K562 (cell line): ENCODE measurements at regions not wholly inside any gene's neighbourhood (a gene's known extent, or its start where the extent isn't known, plus 50 kb on each side); places are given as distances from the start of the nearest gene placed in this dataset.

ENCODE experiments used
- ELF4 ChIP-seq: fragments of 450-650 bp; formaldehyde crosslinking; IDR thresholded peaks from 2 replicates; pipeline ENCODE4 v1.4.0; 2022; ENCODE audit warnings: missing genetic modification characterization
- NFRKB ChIP-seq: fragments of 450-650 bp; IDR thresholded peaks from 2 replicates; pipeline ENCODE4 v1.6.1; 2016; ENCODE audit warnings: low read depth
- POLR2AphosphoS5 ChIP-seq: IDR thresholded peaks from 2 replicates; pipeline ENCODE4 v1.6.1; 2011; ENCODE audit warnings: mild to moderate bottlenecking, low read depth, low read length, moderate library complexity; ENCODE audit not compliant: control insufficient read depth, insufficient read depth
- ZBTB2 ChIP-seq: fragments of 450-650 bp; IDR thresholded peaks from 2 replicates; pipeline ENCODE4 v1.6.1; 2016; ENCODE audit warnings: antibody characterized with exemption
- ZNF561 ChIP-seq: fragments of 450-650 bp; formaldehyde crosslinking; conservative IDR thresholded peaks from 2 replicates; pipeline ENCODE4 v1.4.0; 2020; ENCODE audit warnings: mild to moderate bottlenecking, moderate library complexity

GRCh38 chr18:24763765-24764513, 303.5 kb downstream of the HRH4 start:
- TF ChIP-seq ZNF561 (CRISPR knock-in tag) = no peak
- TF ChIP-seq ELF4 (CRISPR knock-in tag) = no peak
- TF ChIP-seq ZBTB2 = no peak
- no peak for TF ChIP-seq POLR2AphosphoS5
- TF ChIP-seq NFRKB = no peak
